ENCODE measurements at regions not wholly inside any gene's neighbourhood (a gene's known extent, or its start where the extent isn't known, plus 50 kb on each side); places are given as distances from the start of the nearest gene placed in this dataset.

DNA sequence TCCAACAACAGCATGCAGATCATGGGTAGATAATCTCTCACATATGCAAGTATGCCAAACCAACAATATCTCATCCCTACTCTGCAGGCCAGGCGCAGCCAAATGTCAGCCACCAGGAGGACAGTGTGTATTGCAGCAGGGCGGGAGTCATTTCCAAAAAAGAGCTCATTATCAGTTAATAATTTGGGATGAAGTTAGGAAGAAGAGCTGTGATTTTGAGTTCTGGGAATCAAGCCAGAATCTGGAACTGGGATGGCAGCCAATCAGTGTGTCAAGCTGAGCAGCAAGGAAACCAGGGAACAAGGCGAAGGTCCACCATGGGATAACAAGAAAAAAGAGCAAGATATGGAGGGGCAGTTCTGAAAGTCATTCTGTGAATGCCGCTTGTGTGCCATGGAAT, 88.2 kb upstream of the CAMK2D start:
- H3K9me2 ChIP-seq (replicated peaks; ENCODE audit: low read length): no peaks in the 10 kb centered on the region
- intact Hi-C loops (cut with micrococcal nuclease): no loop called here
- no peaks in the 10 kb centered on the region for H3K36me3 ChIP-seq (ENCODE audit: low read depth, low read length)
- H3K9me3 ChIP-seq (ENCODE audit: low read length): no peaks in the 10 kb centered on the region
- no peaks in the 10 kb centered on the region for H3K4me1 ChIP-seq (ENCODE audit: insufficient read depth, low read length)
- TF ChIP-seq EZH2 (IDR thresholded peaks at IDR 0.05; ENCODE audit: low read length, unreplicated experiment) (no peak), EZH2phosphoT487 (IDR thresholded peaks at IDR 0.05; ENCODE audit: borderline replicate concordance, low read length) (no peak)
- TF ChIP-seq, protein P1, sequence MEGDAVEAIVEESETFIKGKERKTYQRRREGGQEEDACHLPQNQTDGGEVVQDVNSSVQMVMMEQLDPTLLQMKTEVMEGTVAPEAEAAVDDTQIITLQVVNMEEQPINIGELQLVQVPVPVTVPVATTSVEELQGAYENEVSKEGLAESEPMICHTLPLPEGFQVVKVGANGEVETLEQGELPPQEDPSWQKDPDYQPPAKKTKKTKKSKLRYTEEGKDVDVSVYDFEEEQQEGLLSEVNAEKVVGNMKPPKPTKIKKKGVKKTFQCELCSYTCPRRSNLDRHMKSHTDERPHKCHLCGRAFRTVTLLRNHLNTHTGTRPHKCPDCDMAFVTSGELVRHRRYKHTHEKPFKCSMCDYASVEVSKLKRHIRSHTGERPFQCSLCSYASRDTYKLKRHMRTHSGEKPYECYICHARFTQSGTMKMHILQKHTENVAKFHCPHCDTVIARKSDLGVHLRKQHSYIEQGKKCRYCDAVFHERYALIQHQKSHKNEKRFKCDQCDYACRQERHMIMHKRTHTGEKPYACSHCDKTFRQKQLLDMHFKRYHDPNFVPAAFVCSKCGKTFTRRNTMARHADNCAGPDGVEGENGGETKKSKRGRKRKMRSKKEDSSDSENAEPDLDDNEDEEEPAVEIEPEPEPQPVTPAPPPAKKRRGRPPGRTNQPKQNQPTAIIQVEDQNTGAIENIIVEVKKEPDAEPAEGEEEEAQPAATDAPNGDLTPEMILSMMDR (conservative IDR thresholded peaks at IDR 0.05; ENCODE audit: low read depth, low read length): no peak
- no peak for ATAC-seq
- no peak for DNase-seq
- ChIA-PET CTCF (no interaction called here), POLR2A (ENCODE audit: unreplicated experiment) (no interaction called here)
- BruUV-seq (replicated peaks): no TSS peak
- no peaks in the 10 kb centered on the region for H3K27me3 ChIP-seq (ENCODE audit: low read length)
- no peaks in the 10 kb centered on the region for H3F3A ChIP-seq (ENCODE audit: low read length, unreplicated experiment)
- no peaks in the 10 kb centered on the region for H3K79me2 ChIP-seq (ENCODE audit: low read length)
- H3K4me2 ChIP-seq (ENCODE audit: low read length): no peak overlapping the region
- H2AFZ ChIP-seq (ENCODE audit: low read length): no peak overlapping the region
- H3K27ac ChIP-seq (ENCODE audit: low read length): no peak overlapping the region
- H3K4me3 ChIP-seq (ENCODE audit: low read length): no peak overlapping the region
- no peak overlapping the region for H3K9ac ChIP-seq (ENCODE audit: low read length)
- H4K20me1 ChIP-seq (ENCODE audit: low read length): no peaks in the 10 kb centered on the region

DNA sequence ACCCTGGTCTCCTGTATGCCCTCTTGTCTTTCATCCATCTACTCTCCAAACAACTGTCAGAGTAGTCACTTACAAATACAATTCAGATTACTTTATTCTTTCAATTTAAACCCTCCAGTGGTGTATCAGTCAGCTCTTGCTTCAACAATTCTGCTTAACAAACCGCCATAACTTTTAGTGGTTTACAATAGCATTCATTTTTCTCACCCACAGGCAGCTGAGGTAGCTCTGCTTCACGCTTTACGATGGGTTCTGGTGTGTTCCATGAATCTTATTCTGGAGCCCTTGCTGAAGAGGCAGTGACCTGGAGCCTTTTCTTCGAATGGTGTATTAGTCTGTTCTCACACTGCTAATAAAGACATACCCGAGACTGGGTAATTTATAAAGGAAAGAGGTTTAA, 86.2 kb upstream of the CAMK2D start:
- POLR2A ChIA-PET (ENCODE audit: unreplicated experiment): no interaction called here
- H3K4me1 ChIP-seq (ENCODE audit: insufficient read depth, low read length): 0 out of 2 replicates have a peak, but pooled peaks cover 3% of the 10 kb centered on the region
- no peak overlapping the region for H3K27ac ChIP-seq (ENCODE audit: low read length)
- TF ChIP-seq EZH2 (IDR thresholded peaks at IDR 0.05; ENCODE audit: low read length, unreplicated experiment): no peak
- no peak overlapping the region for H2AFZ ChIP-seq (ENCODE audit: low read length)
- BruUV-seq (replicated peaks): no TSS peak
- H3K79me2 ChIP-seq (ENCODE audit: low read length): no peaks in the 10 kb centered on the region
- ATAC-seq: no peak
- H3K36me3 ChIP-seq (ENCODE audit: low read depth, low read length): no peaks in the 10 kb centered on the region
- CTCF ChIA-PET: no interaction called here
- H3K27me3 ChIP-seq (ENCODE audit: low read length): no peaks in the 10 kb centered on the region
- H3K9ac ChIP-seq (ENCODE audit: low read length): no peak overlapping the region
- no peaks in the 10 kb centered on the region for H3F3A ChIP-seq (ENCODE audit: low read length, unreplicated experiment)
- H3K9me2 ChIP-seq (replicated peaks; ENCODE audit: low read length): no peaks in the 10 kb centered on the region
- no peak overlapping the region for H3K4me2 ChIP-seq (ENCODE audit: low read length)
- no peak overlapping the region for H3K4me3 ChIP-seq (ENCODE audit: low read length)
- no peaks in the 10 kb centered on the region for H4K20me1 ChIP-seq (ENCODE audit: low read length)
- intact Hi-C loops (cut with micrococcal nuclease): no loop called here
- DNase-seq: no peak
- no peaks in the 10 kb centered on the region for H3K9me3 ChIP-seq (ENCODE audit: low read length)

DNA sequence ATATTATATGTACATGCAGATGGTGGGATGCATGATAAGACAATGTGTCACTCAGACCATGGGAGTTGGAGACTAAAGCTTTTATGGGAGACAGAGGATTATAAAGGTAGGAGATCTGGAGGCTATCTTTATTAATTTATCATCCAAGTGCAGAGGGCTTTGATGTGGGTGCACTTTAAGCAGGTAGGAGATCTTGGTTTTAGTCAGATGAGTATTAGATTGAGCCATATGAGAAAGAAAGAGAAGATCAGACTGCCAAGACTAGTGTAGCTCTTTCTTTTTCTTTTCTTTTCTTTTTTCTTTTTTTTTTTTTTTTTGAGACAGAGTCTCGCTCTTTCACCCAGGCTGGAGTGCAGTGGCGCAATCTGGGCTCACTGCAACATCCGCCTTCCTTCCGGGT, 84.9 kb upstream of the CAMK2D start:
- H3F3A ChIP-seq (ENCODE audit: low read length, unreplicated experiment): no peaks in the 10 kb centered on the region
- no peaks in the 10 kb centered on the region for H3K27me3 ChIP-seq (ENCODE audit: low read length)
- H2AFZ ChIP-seq (ENCODE audit: low read length): no peak overlapping the region
- H4K20me1 ChIP-seq (ENCODE audit: low read length): no peaks in the 10 kb centered on the region
- DNase-seq (no peak), ATAC-seq (no peak)
- H3K79me2 ChIP-seq (ENCODE audit: low read length): no peaks in the 10 kb centered on the region
- no peak overlapping the region for H3K4me2 ChIP-seq (ENCODE audit: low read length)
- BruUV-seq (replicated peaks): no TSS peak
- intact Hi-C loops (cut with micrococcal nuclease): no loop called here
- no peak overlapping the region for H3K9ac ChIP-seq (ENCODE audit: low read length)
- no peaks in the 10 kb centered on the region for H3K36me3 ChIP-seq (ENCODE audit: low read depth, low read length)
- no peak for TF ChIP-seq EZH2phosphoT487 (IDR thresholded peaks at IDR 0.05; ENCODE audit: borderline replicate concordance, low read length)
- TF ChIP-seq, protein P1 (conservative IDR thresholded peaks at IDR 0.05; ENCODE audit: low read depth, low read length): no peak
- ChIA-PET POLR2A (ENCODE audit: unreplicated experiment) (no interaction called here), CTCF (no interaction called here)
- H3K9me2 ChIP-seq (replicated peaks; ENCODE audit: low read length): no peaks in the 10 kb centered on the region
- H3K9me3 ChIP-seq (ENCODE audit: low read length): no peaks in the 10 kb centered on the region
- no peak overlapping the region for H3K4me3 ChIP-seq (ENCODE audit: low read length)
- H3K4me1 ChIP-seq (ENCODE audit: insufficient read depth, low read length): 0 out of 2 replicates have a peak, but pooled peaks cover 5% of the 10 kb centered on the region
- H3K27ac ChIP-seq (ENCODE audit: low read length): no peak overlapping the region

All from PC-3 (cell line).